Psoas muscle (tissue), 7 donors: ENCODE measurements at regions not wholly inside any gene's neighbourhood (a gene's known extent, or its start where the extent isn't known, plus 50 kb on each side); places are given as distances from the start of the nearest gene placed in this dataset.

ENCODE experiments used
- ATAC-seq, 4 donors: fragments of 200-7000 bp; cut with Tn5 transposase; one replicate each; pipeline ENCODE4 v1.9.1; 2020; ENCODE audit warnings: moderate library complexity in 3 of 4, mild to moderate bottlenecking in 2 of 4
- DNase-seq, 2 donors: peaks; one replicate each; pipeline ENCODE4 v3.0.0-alpha.2; 2020
- H3K27ac ChIP-seq: fragments of 200-600 bp; one replicate; pipeline ENCODE4 v1.8.0; 2022
- H3K27me3 ChIP-seq, 3 donors: fragments of 200-600 bp in 1 of 3; one replicate each; pipeline versions ENCODE4 v1.6.1 to v1.8.0; 2013 to 2022; ENCODE audit warnings: low read length in 2 of 3, mild to moderate bottlenecking in 2 of 3, moderate library complexity in 1 of 3; ENCODE audit not compliant: insufficient read depth in 3 of 3
- H3K36me3 ChIP-seq, 2 donors: fragments of 200-600 bp in 1 of 2; one replicate each; pipeline versions ENCODE4 v1.6.1 to v1.8.0; 2013 to 2022; ENCODE audit warnings: low read depth in 1 of 2, mild to moderate bottlenecking in 1 of 2, moderate library complexity in 1 of 2; ENCODE audit not compliant: insufficient read depth in 1 of 2
- H3K4me1 ChIP-seq: fragments of 200-600 bp; one replicate; pipeline ENCODE4 v1.8.0; 2022
- H3K4me3 ChIP-seq: fragments of 200-600 bp; one replicate; pipeline ENCODE4 v1.8.0; 2022; ENCODE audit warnings: mild to moderate bottlenecking
- H3K9me3 ChIP-seq: fragments of 200-600 bp; one replicate; pipeline ENCODE4 v1.8.0; 2022
- CTCF ChIP-seq: fragments of 200-600 bp; IDR thresholded peaks from one replicate; pipeline ENCODE4 v1.8.0; 2022; ENCODE audit warnings: antibody characterized with exemption
- WGBS, 3 donors: extraction: QIAGEN DNeasy Blood & Tissue Kit; methylation state at CpG; one replicate each; pipeline versions ENCODE4 v1.1.6 to v1.1.7; 2013; 5-methylcytosine and 5-hydroxymethylcytosine counted together
- intact Hi-C, 2 donors: fragments of 100-400 bp; cut with DNase I; formaldehyde crosslinking; loops; one replicate each; pipeline versions ENCODE4 v1.11.0 to v1.14.2; 2022
- donor health status: healthy with polysubstance abuse.
- donor health status: DM: no; HTN: no; CAD: no; lungs with moderate emphysema.
- donor health status: Bipolar disorder and iron deficiency.
- donor health status: healthy.
- donor health status: DM: yes; HTN: yes; CAD: no.
- donor health status: DM: no; HTN: no; CAD: no.
- donor health status: DM: yes; HTN: yes; CAD: no.

- DNase-seq, result no peak
- intact Hi-C loops, result no loop called here
- no peaks in the 10 kb centered on the region for H3K9me3 ChIP-seq
- WGBS, 3 donors, result 81 to 86% (median 83%) methylated on average over 9 of the region's 9 CpGs
- no peaks in the 10 kb centered on the region for H3K36me3 ChIP-seq
- TF ChIP-seq CTCF, result no peak
- H3K27me3 ChIP-seq, result no peaks in the 10 kb centered on the region
- no peak for ATAC-seq
- no peak overlapping the region for H3K27ac ChIP-seq
- H3K4me3 ChIP-seq, result no peak overlapping the region
- H3K4me1 ChIP-seq, result peaks cover 14% of the 10 kb centered on the region
Measured at GRCh38 chr5:124920909-124921666, 174.6 kb upstream of the ZNF608 start.

- intact Hi-C loops, result no loop called here
- ATAC-seq (no peak), DNase-seq (no peak)
- Histone ChIP-seq H3K27me3 (no peaks in the 10 kb centered on the region), H3K36me3 (no peaks in the 10 kb centered on the region), H3K4me3 (no peak overlapping the region), H3K4me1 (peaks cover 14% of the 10 kb centered on the region), H3K27ac (no peak overlapping the region), H3K9me3 (no peaks in the 10 kb centered on the region)
- 91 to 94% (median 93%) methylated on average over 4 of the region's 4 CpGs for WGBS, 3 donors
- no peak for TF ChIP-seq CTCF
Measured at GRCh38 chr5:124921694-124922093, 175.3 kb upstream of the ZNF608 start.

- ATAC-seq (no peak), DNase-seq (no peak)
- intact Hi-C loops, result no loop called here
- WGBS, 3 donors, result 52 to 69% (median 61%) methylated on average over 6 of the region's 6 CpGs
- Histone ChIP-seq H3K9me3 (no peaks in the 10 kb centered on the region), H3K27me3 (no peaks in the 10 kb centered on the region), H3K36me3 (no peaks in the 10 kb centered on the region), H3K4me3 (no peak overlapping the region), H3K4me1 (peaks cover 14% of the 10 kb centered on the region), H3K27ac (no peak overlapping the region)
- TF ChIP-seq CTCF, result no peak
Measured at GRCh38 chr5:124922255-124922975, 176.0 kb upstream of the ZNF608 start.

- Histone ChIP-seq H3K36me3 (no peaks in the 10 kb centered on the region), H3K4me1 (peaks cover 14% of the 10 kb centered on the region), H3K27me3 (no peaks in the 10 kb centered on the region), H3K4me3 (no peak overlapping the region), H3K27ac (no peak overlapping the region), H3K9me3 (no peaks in the 10 kb centered on the region)
- intact Hi-C loops, result no loop called here
- TF ChIP-seq CTCF, result no peak
- WGBS, 3 donors, result 0 to 14% (median 10%) methylated on average over 1 of the region's 1 CpG
- ATAC-seq (peak in 3 of 4 donors; percentile 60 to 83 (median 75)), DNase-seq (no peak)
Measured at GRCh38 chr5:124923131-124923530, 176.7 kb upstream of the ZNF608 start.
